ENCODE measurements at regions not wholly inside any gene's neighbourhood (a gene's known extent, or its start where the extent isn't known, plus 50 kb on each side); places are given as distances from the start of the nearest gene placed in this dataset.

GRCh38 chr6:157756708-157757429 lies 66.2 kb upstream of the SNX9 start:
- H3K27me3 ChIP-seq (ENCODE audit: insufficient read depth, poor library complexity, severe bottlenecking) = no peaks in the 10 kb centered on the region
- peak; percentile 75 for ATAC-seq (ENCODE audit: low read depth)
- peak; percentile 94 for TF ChIP-seq CTCF (IDR thresholded peaks at IDR 0.05; ENCODE audit: poor library complexity, severe bottlenecking)
- H3K9me3 ChIP-seq (ENCODE audit: severe bottlenecking) = no peaks in the 10 kb centered on the region
- H3K36me3 ChIP-seq (ENCODE audit: low read depth) = no peaks in the 10 kb centered on the region
- peak; percentile 73 for DNase-seq (ENCODE audit: low spot score)
- no peak overlapping the region for H3K4me3 ChIP-seq (ENCODE audit: severe bottlenecking)
- peaks cover 18% of the 10 kb centered on the region for H3K4me1 ChIP-seq (ENCODE audit: insufficient read depth, poor library complexity, severe bottlenecking)
- H3K27ac ChIP-seq (ENCODE audit: poor library complexity, severe bottlenecking) = no peak overlapping the region

- peaks cover 27% of the 10 kb centered on the region for H3K4me1 ChIP-seq (ENCODE audit: insufficient read depth, poor library complexity, severe bottlenecking)
- no peaks in the 10 kb centered on the region for H3K9me3 ChIP-seq (ENCODE audit: severe bottlenecking)
- no peak for TF ChIP-seq CTCF (IDR thresholded peaks at IDR 0.05; ENCODE audit: poor library complexity, severe bottlenecking)
- no peaks in the 10 kb centered on the region for H3K27me3 ChIP-seq (ENCODE audit: insufficient read depth, poor library complexity, severe bottlenecking)
- H3K4me3 ChIP-seq (ENCODE audit: severe bottlenecking) = no peak overlapping the region
- no peak for ATAC-seq (ENCODE audit: low read depth)
- DNase-seq (ENCODE audit: low spot score) = no peak
- H3K36me3 ChIP-seq (ENCODE audit: low read depth) = no peaks in the 10 kb centered on the region
- no peak overlapping the region for H3K27ac ChIP-seq (ENCODE audit: poor library complexity, severe bottlenecking)
Observed at GRCh38 chr6:157757430-157758403, 65.3 kb upstream of the SNX9 start.

- H3K4me3 ChIP-seq (ENCODE audit: severe bottlenecking) = no peak overlapping the region
- no peaks in the 10 kb centered on the region for H3K36me3 ChIP-seq (ENCODE audit: low read depth)
- no peak for TF ChIP-seq CTCF (IDR thresholded peaks at IDR 0.05; ENCODE audit: poor library complexity, severe bottlenecking)
- H3K27me3 ChIP-seq (ENCODE audit: insufficient read depth, poor library complexity, severe bottlenecking) = no peaks in the 10 kb centered on the region
- no peak overlapping the region for H3K27ac ChIP-seq (ENCODE audit: poor library complexity, severe bottlenecking)
- ATAC-seq (ENCODE audit: low read depth) = no peak
- no peaks in the 10 kb centered on the region for H3K9me3 ChIP-seq (ENCODE audit: severe bottlenecking)
- no peak for DNase-seq (ENCODE audit: low spot score)
- H3K4me1 ChIP-seq (ENCODE audit: insufficient read depth, poor library complexity, severe bottlenecking) = peaks cover 33% of the 10 kb centered on the region
Observed at GRCh38 chr6:157758516-157759023, 64.5 kb upstream of the SNX9 start.

GRCh38 chr6:157759028-157759427 lies 64.0 kb upstream of the SNX9 start:
- ATAC-seq (ENCODE audit: low read depth) (no peak), DNase-seq (ENCODE audit: low spot score) (no peak)
- Histone ChIP-seq H3K36me3 (ENCODE audit: low read depth) (no peaks in the 10 kb centered on the region), H3K4me3 (ENCODE audit: severe bottlenecking) (no peak overlapping the region), H3K9me3 (ENCODE audit: severe bottlenecking) (no peaks in the 10 kb centered on the region), H3K4me1 (ENCODE audit: insufficient read depth, poor library complexity, severe bottlenecking) (peaks cover 37% of the 10 kb centered on the region), H3K27me3 (ENCODE audit: insufficient read depth, poor library complexity, severe bottlenecking) (no peaks in the 10 kb centered on the region), H3K27ac (ENCODE audit: poor library complexity, severe bottlenecking) (no peak overlapping the region)
- no peak for TF ChIP-seq CTCF (IDR thresholded peaks at IDR 0.05; ENCODE audit: poor library complexity, severe bottlenecking)
